ENCODE measurements at regions not wholly inside any gene's neighbourhood (a gene's known extent, or its start where the extent isn't known, plus 50 kb on each side); places are given as distances from the start of the nearest gene placed in this dataset.

DNA sequence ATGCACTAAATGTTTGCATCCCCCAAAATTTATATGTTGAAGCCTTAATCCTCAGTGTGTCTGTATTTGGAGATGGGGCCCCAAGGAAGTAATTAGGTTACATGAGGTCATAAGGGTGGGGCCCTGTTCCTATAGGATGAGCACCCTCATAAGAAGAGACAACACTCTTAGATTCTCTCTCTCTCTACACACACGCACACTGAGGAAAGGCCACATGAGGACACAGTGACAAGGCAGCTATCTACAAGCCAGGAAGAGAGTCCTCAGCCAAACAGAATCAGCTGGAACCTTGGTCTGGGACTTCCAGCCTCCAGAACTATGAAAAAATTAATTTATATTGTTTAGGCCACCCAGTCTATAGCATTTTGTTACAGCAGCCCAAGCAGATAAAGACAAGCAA is 69.3 kb upstream of the NOCT start:
- TF ChIP-seq, protein P1, sequence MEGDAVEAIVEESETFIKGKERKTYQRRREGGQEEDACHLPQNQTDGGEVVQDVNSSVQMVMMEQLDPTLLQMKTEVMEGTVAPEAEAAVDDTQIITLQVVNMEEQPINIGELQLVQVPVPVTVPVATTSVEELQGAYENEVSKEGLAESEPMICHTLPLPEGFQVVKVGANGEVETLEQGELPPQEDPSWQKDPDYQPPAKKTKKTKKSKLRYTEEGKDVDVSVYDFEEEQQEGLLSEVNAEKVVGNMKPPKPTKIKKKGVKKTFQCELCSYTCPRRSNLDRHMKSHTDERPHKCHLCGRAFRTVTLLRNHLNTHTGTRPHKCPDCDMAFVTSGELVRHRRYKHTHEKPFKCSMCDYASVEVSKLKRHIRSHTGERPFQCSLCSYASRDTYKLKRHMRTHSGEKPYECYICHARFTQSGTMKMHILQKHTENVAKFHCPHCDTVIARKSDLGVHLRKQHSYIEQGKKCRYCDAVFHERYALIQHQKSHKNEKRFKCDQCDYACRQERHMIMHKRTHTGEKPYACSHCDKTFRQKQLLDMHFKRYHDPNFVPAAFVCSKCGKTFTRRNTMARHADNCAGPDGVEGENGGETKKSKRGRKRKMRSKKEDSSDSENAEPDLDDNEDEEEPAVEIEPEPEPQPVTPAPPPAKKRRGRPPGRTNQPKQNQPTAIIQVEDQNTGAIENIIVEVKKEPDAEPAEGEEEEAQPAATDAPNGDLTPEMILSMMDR (IDR thresholded peaks at IDR 0.05; ENCODE audit: insufficient read depth, missing control alignments), result no peak
- DNase-seq (ENCODE audit: insufficient read length, low spot score), result no peak
- no peak for FAIRE-seq

DNA sequence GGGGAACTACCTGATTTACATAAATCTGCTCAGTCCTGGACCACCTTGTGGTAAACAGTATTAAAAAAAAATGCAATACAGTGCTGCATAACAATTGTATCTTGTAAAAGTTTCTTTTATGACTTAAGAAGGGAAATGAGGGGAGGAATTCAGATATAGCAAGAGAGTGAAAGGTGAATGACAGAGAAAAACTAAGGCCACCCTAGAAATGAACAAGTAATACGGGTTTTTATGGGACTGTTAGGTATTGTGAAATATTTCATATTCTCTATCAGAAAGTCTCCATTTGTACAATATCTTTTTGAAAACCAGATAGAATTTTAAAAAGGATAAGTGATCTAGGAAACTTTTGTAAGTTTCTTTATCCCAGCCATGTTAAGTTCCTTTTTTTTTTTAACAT is 69.7 kb upstream of the NOCT start:
- DNase-seq (ENCODE audit: insufficient read length, low spot score), result no peak
- no peak for FAIRE-seq
- TF ChIP-seq, protein P1 (IDR thresholded peaks at IDR 0.05; ENCODE audit: insufficient read depth, missing control alignments), result no peak

DNA sequence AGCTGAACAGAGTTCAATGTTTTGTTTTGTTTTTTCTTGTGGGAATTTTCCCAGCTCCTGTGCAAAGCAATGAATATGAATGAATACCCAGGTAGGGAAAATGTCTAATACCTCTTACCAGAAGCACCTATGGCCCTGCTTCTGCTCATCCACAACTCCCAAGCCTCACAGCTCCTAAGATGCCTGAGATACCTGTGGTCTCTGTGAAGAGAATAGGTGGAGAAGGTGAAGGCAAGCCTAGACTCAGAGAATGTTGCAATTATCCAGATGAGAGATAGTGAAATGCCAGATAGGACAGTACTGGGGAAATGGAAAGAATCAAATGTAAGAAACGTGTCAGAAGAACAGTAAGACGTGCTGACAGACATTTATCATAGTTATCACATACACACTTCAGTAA is 70.2 kb upstream of the NOCT start:
- FAIRE-seq (no peak), DNase-seq (ENCODE audit: insufficient read length, low spot score) (no peak)
- TF ChIP-seq, protein P1 (IDR thresholded peaks at IDR 0.05; ENCODE audit: insufficient read depth, missing control alignments), result no peak

DNA sequence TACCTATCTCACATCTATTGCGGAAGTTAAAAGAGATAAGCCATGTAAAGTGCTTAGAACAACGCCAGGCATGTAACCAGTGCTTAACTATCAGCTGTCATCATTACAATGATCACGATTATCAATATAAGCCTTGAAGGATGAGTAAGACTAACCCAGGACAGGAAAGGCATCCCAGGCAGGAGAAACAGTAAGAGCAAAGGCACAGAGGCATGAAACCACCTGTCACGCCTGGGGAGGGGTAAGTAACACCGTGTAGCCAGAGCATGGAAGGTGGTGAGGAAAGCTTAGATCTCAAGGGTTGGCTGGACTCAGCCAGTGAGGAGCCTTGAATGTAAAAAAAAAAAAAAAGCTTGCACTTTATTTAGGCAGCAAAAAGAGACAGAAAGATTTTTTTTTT is 71.7 kb upstream of the NOCT start:
- FAIRE-seq (no peak), DNase-seq (ENCODE audit: insufficient read length, low spot score) (no peak)
- TF ChIP-seq, protein P1 (IDR thresholded peaks at IDR 0.05; ENCODE audit: insufficient read depth, missing control alignments), result no peak

DNA sequence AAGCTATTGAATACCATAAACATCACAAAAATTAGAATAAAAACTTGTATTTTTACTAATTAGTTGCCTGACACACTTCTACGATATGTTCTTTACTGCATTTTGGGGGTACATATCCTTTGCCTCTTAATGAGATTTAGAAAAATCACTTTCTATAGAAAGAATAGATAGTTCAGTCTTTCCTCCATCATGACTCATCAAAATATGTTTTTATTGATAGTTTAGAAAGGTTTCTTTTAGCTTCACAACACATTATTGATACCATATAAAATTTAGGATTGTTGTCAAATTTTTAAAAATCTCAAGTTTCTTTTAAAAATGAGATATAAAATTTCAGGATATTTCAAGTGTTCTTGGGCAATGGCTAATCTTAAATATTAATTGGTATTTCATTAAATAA is 74.5 kb upstream of the NOCT start:
- TF ChIP-seq, protein P1 (IDR thresholded peaks at IDR 0.05; ENCODE audit: insufficient read depth, missing control alignments), result no peak
- FAIRE-seq (no peak), DNase-seq (ENCODE audit: insufficient read length, low spot score) (no peak)

DNA sequence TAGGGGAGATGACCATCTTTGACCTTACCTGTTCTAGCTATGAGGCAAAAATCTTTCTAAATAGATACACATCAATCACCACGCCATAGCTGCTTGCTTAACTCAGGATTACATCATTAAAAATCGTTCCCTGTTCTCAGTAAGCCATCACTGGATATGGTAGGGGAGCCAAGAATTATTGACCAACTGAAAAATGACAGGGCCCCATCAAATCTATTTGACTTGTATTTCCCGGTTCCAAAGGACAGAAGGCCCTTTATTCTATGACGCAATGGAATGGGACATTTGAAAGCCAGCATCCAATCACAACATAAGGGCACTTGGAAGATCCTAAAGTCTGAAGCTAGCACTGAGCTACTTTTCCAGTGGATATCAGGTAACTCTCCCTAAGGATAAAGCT is 75.6 kb upstream of the NOCT start:
- DNase-seq (ENCODE audit: insufficient read length, low spot score), result no peak
- no peak for FAIRE-seq
- TF ChIP-seq, protein P1 (IDR thresholded peaks at IDR 0.05; ENCODE audit: insufficient read depth, missing control alignments), result no peak

DNA sequence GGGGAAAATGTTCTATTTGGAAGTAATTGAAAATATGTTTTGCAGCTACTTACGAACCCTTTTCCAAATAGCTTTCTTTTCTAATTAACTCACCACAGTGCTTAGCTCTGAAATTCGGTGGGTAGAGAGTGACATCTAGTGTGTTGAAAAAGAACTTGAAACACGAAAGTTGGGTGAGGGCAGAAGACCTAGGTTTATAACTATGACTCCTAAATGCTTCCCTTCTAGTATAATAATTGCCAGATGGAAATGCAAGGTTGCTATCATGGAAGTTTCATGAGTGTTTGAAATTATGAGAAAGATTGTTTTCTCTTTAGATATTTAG is 77.3 kb upstream of the NOCT start:
- TF ChIP-seq, protein P1 (IDR thresholded peaks at IDR 0.05; ENCODE audit: insufficient read depth, missing control alignments), result peak; percentile 72
- FAIRE-seq (peak; percentile 81), DNase-seq (ENCODE audit: insufficient read length, low spot score) (no peak)
